ENCODE measurements at regions not wholly inside any gene's neighbourhood (a gene's known extent, or its start where the extent isn't known, plus 50 kb on each side); places are given as distances from the start of the nearest gene placed in this dataset.
"Not testable (repeated sequence)": the region's sequence is repeated elsewhere in the genome, so short reads cannot be mapped to it uniquely, and the experiment has no call there.

- no peaks in the 10 kb centered on the region for H3K4me1 ChIP-seq
- H3K36me3 ChIP-seq: no peaks in the 10 kb centered on the region
- no peak overlapping the region for H3K4me2 ChIP-seq
- TF ChIP-seq Cebpa-rat (IDR thresholded peaks at IDR 0.05): no peak
- no peak overlapping the region for H3K9ac ChIP-seq
- H3K4me3 ChIP-seq: no peak overlapping the region
- no peaks in the 10 kb centered on the region for H3K9me3 ChIP-seq
- no peak overlapping the region for H3K27ac ChIP-seq
- H4K20me1 ChIP-seq: no peaks in the 10 kb centered on the region
- no peaks in the 10 kb centered on the region for H3K27me3 ChIP-seq
Observed at GRCh38 chr2:82993609-82994008, 1465.5 kb downstream of the SUCLG1 start.

- no peaks in the 10 kb centered on the region for H3K27me3 ChIP-seq
- H3K4me2 ChIP-seq: no peak overlapping the region
- no peak overlapping the region for H3K9ac ChIP-seq
- no peak overlapping the region for H3K4me3 ChIP-seq
- no peaks in the 10 kb centered on the region for H3K9me3 ChIP-seq
- H3K27ac ChIP-seq: no peak overlapping the region
- no peaks in the 10 kb centered on the region for H3K36me3 ChIP-seq
- no peaks in the 10 kb centered on the region for H4K20me1 ChIP-seq
- TF ChIP-seq Cebpa-rat (IDR thresholded peaks at IDR 0.05): no peak
- H3K4me1 ChIP-seq: no peaks in the 10 kb centered on the region
Observed at GRCh38 chr2:82992968-82993367, 1466.1 kb downstream of the SUCLG1 start.

GRCh38 chr2:82987706-82988105, 1471.4 kb downstream of the SUCLG1 start:
- H3K4me2 ChIP-seq, H3K36me3 ChIP-seq, H3K27me3 ChIP-seq, H3K9ac ChIP-seq, H3K4me3 ChIP-seq, H3K27ac ChIP-seq, H3K9me3 ChIP-seq, H4K20me1 ChIP-seq, H3K4me1 ChIP-seq: not testable (repeated sequence)

GRCh38 chr2:82986899-82987298, 1472.2 kb downstream of the SUCLG1 start:
- H3K27me3 ChIP-seq: no peaks in the 10 kb centered on the region
- no peak for TF ChIP-seq Cebpa-rat (IDR thresholded peaks at IDR 0.05)
- no peak overlapping the region for H3K27ac ChIP-seq

GRCh38 chr2:82985572-82986197, 1473.4 kb downstream of the SUCLG1 start:
- Histone ChIP-seq H3K9me3 (peaks cover 14% of the 10 kb centered on the region), H3K27ac (no peak overlapping the region), H3K4me3 (no peak overlapping the region), H4K20me1 (no peaks in the 10 kb centered on the region), H3K4me2 (no peak overlapping the region), H3K4me1 (no peaks in the 10 kb centered on the region), H3K27me3 (no peaks in the 10 kb centered on the region), H3K36me3 (no peaks in the 10 kb centered on the region), H3K9ac (no peak overlapping the region)
- TF ChIP-seq Cebpa-rat (IDR thresholded peaks at IDR 0.05): no peak

More at GRCh38 chr2:82986899-82987298, 1472.2 kb downstream of the SUCLG1 start:
- no peaks in the 10 kb centered on the region for H4K20me1 ChIP-seq
- no peaks in the 10 kb centered on the region for H3K36me3 ChIP-seq
- H3K4me2 ChIP-seq: no peak overlapping the region
- no peaks in the 10 kb centered on the region for H3K4me1 ChIP-seq
- H3K4me3 ChIP-seq: no peak overlapping the region
- no peak overlapping the region for H3K9ac ChIP-seq
- H3K9me3 ChIP-seq: peaks cover 10% of the 10 kb centered on the region

- H3K4me3 ChIP-seq: no peak overlapping the region
- no peaks in the 10 kb centered on the region for H4K20me1 ChIP-seq
- H3K27ac ChIP-seq: no peak overlapping the region
- H3K9me3 ChIP-seq: no peaks in the 10 kb centered on the region
- no peak for TF ChIP-seq Cebpa-rat (IDR thresholded peaks at IDR 0.05)
- no peak overlapping the region for H3K9ac ChIP-seq
- no peaks in the 10 kb centered on the region for H3K4me1 ChIP-seq
- H3K36me3 ChIP-seq: no peaks in the 10 kb centered on the region
- no peaks in the 10 kb centered on the region for H3K27me3 ChIP-seq
- no peak overlapping the region for H3K4me2 ChIP-seq
Observed at GRCh38 chr2:82968358-82968757, 1490.7 kb downstream of the SUCLG1 start.

- Histone ChIP-seq H3K9me3 (no peaks in the 10 kb centered on the region), H3K4me3 (no peak overlapping the region), H4K20me1 (no peaks in the 10 kb centered on the region), H3K4me2 (no peak overlapping the region), H3K9ac (no peak overlapping the region), H3K27ac (no peak overlapping the region), H3K4me1 (no peaks in the 10 kb centered on the region), H3K36me3 (no peaks in the 10 kb centered on the region), H3K27me3 (no peaks in the 10 kb centered on the region)
- no peak for TF ChIP-seq Cebpa-rat (IDR thresholded peaks at IDR 0.05)
Observed at GRCh38 chr2:82964341-82964740, 1494.7 kb downstream of the SUCLG1 start.

GRCh38 chr2:82959727-82960126, 1499.4 kb downstream of the SUCLG1 start:
- H3K9ac ChIP-seq: no peak overlapping the region
- no peak overlapping the region for H3K4me2 ChIP-seq
- H3K27me3 ChIP-seq: no peaks in the 10 kb centered on the region
- no peaks in the 10 kb centered on the region for H3K9me3 ChIP-seq
- H3K4me1 ChIP-seq: no peaks in the 10 kb centered on the region
- H3K36me3 ChIP-seq: no peaks in the 10 kb centered on the region
- no peak overlapping the region for H3K4me3 ChIP-seq
- no peaks in the 10 kb centered on the region for H4K20me1 ChIP-seq
- no peak for TF ChIP-seq Cebpa-rat (IDR thresholded peaks at IDR 0.05)
- H3K27ac ChIP-seq: no peak overlapping the region

GRCh38 chr2:82954868-82955267, 1504.2 kb downstream of the SUCLG1 start:
- H3K4me1 ChIP-seq: no peaks in the 10 kb centered on the region
- H4K20me1 ChIP-seq: no peaks in the 10 kb centered on the region
- H3K4me3 ChIP-seq: no peak overlapping the region
- H3K9me3 ChIP-seq: no peaks in the 10 kb centered on the region
- TF ChIP-seq Cebpa-rat (IDR thresholded peaks at IDR 0.05): no peak
- no peaks in the 10 kb centered on the region for H3K36me3 ChIP-seq
- H3K27ac ChIP-seq: no peak overlapping the region
- H3K4me2 ChIP-seq: no peak overlapping the region
- H3K9ac ChIP-seq: no peak overlapping the region
- no peaks in the 10 kb centered on the region for H3K27me3 ChIP-seq

- H3K4me2 ChIP-seq: no peak overlapping the region
- H3K4me1 ChIP-seq: no peaks in the 10 kb centered on the region
- H4K20me1 ChIP-seq: no peaks in the 10 kb centered on the region
- no peak overlapping the region for H3K9ac ChIP-seq
- H3K27me3 ChIP-seq: no peaks in the 10 kb centered on the region
- no peak overlapping the region for H3K4me3 ChIP-seq
- no peaks in the 10 kb centered on the region for H3K36me3 ChIP-seq
- no peaks in the 10 kb centered on the region for H3K9me3 ChIP-seq
- no peak overlapping the region for H3K27ac ChIP-seq
- TF ChIP-seq Cebpa-rat (IDR thresholded peaks at IDR 0.05): no peak
Observed at GRCh38 chr2:82939211-82939610, 1519.9 kb downstream of the SUCLG1 start.

- not testable (repeated sequence) for H3K4me1 ChIP-seq, H3K9ac ChIP-seq, H3K4me2 ChIP-seq
Observed at GRCh38 chr2:82938321-82938845, 1520.7 kb downstream of the SUCLG1 start.

More at GRCh38 chr2:82938321-82938845, 1520.7 kb downstream of the SUCLG1 start:
- not testable (repeated sequence) for H4K20me1 ChIP-seq, H3K27ac ChIP-seq, H3K36me3 ChIP-seq, H3K9me3 ChIP-seq, H3K27me3 ChIP-seq, H3K4me3 ChIP-seq
